AG10803 (cell line): ENCODE measurements at regions not wholly inside any gene's neighbourhood (a gene's known extent, or its start where the extent isn't known, plus 50 kb on each side); places are given as distances from the start of the nearest gene placed in this dataset.
A peak's percentile ranks its signal among the peaks of the same experiment; 100 is the strongest.

ENCODE experiments used
- DNase-seq: peaks from one replicate; pipeline ENCODE4 v3.0.0; 2010; ENCODE audit warnings: low read depth
- H3K4me3 ChIP-seq: 2 replicates; pipeline ENCODE4 v1.5.1; 2011; ENCODE audit warnings: mild to moderate bottlenecking, low read length, control low read depth
- TF ChIP-seq, protein P1 (sequence below): conservative IDR thresholded peaks from 2 replicates; pipeline ENCODE4 v1.5.1; 2011; ENCODE audit warnings: mild to moderate bottlenecking, low read length, control low read depth, inconsistent platforms

DNA sequence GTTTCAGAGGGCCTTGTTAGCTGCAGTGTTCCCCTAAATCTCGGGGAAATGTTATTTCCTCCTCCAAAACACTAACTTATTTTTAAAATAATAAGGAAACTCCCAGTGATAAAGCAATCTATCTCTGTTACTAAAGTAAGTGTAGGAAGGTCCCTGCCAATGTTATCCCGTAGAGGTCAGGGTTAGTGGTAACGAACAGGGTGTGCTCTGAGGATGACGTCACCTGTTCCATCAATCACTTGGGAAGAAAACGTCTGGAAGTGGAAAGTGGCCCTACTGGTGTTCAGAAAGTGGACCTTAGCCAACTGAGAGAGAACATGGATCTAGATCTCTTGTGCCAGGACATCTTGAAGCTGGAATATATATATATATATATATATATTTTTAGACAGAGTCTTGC, 249.5 kb downstream of the BCOR start:
- TF ChIP-seq, protein P1, sequence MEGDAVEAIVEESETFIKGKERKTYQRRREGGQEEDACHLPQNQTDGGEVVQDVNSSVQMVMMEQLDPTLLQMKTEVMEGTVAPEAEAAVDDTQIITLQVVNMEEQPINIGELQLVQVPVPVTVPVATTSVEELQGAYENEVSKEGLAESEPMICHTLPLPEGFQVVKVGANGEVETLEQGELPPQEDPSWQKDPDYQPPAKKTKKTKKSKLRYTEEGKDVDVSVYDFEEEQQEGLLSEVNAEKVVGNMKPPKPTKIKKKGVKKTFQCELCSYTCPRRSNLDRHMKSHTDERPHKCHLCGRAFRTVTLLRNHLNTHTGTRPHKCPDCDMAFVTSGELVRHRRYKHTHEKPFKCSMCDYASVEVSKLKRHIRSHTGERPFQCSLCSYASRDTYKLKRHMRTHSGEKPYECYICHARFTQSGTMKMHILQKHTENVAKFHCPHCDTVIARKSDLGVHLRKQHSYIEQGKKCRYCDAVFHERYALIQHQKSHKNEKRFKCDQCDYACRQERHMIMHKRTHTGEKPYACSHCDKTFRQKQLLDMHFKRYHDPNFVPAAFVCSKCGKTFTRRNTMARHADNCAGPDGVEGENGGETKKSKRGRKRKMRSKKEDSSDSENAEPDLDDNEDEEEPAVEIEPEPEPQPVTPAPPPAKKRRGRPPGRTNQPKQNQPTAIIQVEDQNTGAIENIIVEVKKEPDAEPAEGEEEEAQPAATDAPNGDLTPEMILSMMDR, result no peak
- H3K4me3 ChIP-seq, result no peak overlapping the region
- DNase-seq, result peak; percentile 22

DNA sequence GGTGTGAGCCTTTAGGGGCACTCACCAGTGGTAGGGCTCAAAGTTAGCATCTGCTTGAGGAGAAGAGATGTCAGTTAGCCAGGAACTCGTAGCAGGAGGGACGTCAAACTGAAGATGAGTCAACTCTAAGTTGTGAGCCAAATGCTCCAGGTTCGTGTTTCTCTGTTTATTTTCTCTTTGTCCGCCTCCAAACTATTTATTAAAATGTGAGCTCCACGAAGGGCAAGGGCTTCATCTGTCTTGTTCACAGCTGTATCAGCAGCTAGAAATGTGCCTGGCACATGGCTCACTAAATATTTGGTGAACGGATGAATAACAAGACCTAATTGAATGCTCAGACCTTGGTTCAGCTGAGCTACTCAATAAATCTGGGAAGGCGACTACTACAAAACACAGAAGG, 248.9 kb downstream of the BCOR start:
- H3K4me3 ChIP-seq, result no peak overlapping the region
- TF ChIP-seq, protein P1, result no peak
- peak; percentile 83 for DNase-seq

DNA sequence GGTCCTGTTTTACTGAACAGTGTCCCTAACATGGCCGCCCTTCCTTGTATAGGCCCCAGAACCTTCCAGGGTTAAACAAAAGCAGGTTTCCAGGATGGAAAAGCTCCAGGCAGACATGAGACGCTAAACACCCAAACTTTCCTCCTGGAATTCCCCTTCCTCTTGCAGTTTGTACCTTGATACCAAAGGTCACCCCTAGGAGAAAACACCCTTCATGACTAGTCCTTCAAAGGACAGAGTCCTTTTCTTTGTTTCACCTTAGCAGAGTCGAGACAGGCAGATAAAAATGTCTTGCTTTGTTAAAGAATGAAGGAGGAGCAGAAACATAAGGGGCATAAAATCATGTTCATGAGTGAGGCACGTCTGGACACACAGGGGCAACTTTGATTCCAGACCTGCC, 247.5 kb downstream of the BCOR start:
- TF ChIP-seq, protein P1, result no peak
- no peak for DNase-seq

DNA sequence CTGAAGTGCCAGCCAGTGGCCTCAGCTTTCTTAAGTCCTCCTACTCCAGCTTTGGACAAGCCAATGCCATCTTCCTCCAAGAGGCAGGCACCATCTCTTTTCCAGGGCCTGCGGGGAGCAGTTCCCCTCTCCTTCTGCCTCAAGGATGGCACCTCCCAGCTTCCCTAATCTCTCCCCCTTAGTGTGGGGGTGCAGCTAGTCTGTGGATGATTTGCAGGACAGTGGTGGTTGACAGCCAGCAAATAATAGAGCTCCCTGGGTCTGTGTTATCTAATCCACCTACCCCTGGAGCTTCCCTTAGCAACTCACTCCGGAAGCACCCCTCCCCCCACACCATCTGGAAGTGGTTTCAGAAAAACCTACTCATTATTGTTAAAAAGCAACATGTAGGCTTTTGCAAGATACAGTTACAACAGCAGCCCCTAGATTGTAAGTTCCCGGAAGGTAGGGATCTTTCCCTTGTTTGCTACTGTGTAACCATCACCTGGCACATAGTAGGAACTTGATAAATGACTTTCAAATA, 247.1 kb downstream of the BCOR start:
- TF ChIP-seq, protein P1, result no peak
- H3K4me3 ChIP-seq, result no peak overlapping the region
- peak; percentile 55 for DNase-seq

More for the DNA sequence above, 247.5 kb downstream of the BCOR start:
- no peak overlapping the region for H3K4me3 ChIP-seq

DNA sequence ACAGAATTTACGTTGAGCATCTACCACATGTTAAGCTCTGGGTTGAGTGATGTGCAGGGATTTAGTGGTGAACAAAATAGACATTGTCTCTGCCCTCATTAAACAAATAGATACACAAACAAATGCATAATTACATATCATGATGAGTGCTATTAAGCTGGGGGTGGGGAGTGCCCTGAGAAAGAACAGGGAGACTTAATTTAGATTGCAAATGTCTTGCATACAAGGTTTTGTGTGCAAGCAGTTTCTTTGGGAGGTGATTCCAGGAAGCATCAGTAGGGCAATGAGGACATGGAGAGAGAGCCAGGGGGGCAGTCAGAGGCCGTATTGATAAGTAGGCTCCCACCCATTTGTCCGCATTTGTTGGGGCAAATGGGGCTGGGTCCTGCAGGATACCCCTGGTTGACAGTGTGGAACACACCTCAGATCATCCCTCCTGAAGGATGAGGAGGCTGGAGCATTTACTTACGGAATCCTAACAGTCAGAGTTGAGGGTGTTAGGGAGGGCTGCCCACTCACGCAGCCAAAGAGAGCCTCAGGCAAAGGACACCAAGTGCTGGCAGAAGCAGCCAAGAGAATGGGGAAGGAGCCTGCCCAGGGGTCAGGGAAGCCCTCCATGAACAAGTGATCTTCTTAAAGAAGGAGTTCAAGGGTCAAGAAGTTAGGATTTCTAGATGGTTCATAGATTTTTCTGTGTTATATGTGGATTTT, 245.9 kb downstream of the BCOR start:
- no peak for DNase-seq
- TF ChIP-seq, protein P1, result no peak
- H3K4me3 ChIP-seq, result no peak overlapping the region

DNA sequence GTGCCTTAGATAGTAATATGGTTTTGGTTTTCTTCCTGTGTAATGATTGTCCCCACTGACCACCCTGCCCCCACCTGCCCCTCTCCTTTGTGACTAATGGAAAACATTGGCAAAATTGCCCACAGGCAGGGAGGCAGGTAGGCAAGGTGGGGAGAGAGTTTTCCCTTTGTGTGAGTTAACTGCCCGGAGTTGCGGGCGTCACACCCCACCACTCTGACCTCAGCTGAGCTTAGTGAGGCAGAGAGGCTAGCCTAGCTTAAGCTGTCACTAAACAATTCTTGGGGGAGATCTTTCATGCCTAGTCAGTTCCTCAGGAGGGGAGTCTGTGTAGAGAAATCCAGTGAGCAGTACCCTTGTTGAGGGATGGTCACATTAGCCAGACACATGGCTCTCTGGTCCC, 245.3 kb downstream of the BCOR start:
- no peak for DNase-seq
- TF ChIP-seq, protein P1, result no peak
- H3K4me3 ChIP-seq, result no peak overlapping the region

DNA sequence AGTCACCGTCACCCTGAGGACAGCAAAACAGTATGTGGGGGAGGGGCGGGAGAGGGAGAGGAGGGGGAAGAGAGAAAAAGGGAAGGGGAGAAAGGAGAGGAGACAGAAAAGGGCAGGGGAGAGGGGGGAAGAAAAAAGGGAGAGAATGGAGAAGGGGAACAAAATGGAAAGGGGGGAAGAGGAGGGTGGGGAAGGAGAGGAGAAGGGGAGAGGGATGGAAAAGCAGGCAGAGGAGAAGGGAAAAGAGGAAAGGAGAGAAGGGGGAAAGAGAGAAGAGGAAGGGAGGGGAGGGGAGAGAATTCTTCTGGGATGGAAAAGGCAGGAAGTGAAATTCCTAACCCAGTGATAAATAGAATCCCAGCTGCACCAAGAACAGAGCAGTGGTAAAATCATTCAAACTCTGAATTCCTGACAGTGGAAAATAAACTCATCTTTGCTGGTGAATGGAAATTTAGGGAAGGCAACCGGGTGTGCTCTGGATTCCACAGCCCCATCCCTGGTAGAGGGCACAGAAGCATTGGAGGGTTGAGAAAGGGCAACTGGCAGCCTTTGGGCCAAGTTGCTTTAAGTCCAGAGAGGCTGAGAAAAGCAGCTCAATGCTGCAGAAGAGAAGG, 244.2 kb downstream of the BCOR start:
- no peak for DNase-seq
- TF ChIP-seq, protein P1, result no peak
- no peak overlapping the region for H3K4me3 ChIP-seq
